HG03439 (cell line): ENCODE measurements at regions not wholly inside any gene's neighbourhood (a gene's known extent, or its start where the extent isn't known, plus 50 kb on each side); places are given as distances from the start of the nearest gene placed in this dataset.
"Not testable (repeated sequence)": the region's sequence is repeated elsewhere in the genome, so short reads cannot be mapped to it uniquely, and the experiment has no call there.

ENCODE experiments used
- ATAC-seq: cut with Tn5 transposase; IDR thresholded peaks from one replicate; pipeline ENCODE4 v1.9.1; 2021; ENCODE audit warnings: mild to moderate bottlenecking, moderate library complexity; ENCODE audit not compliant: unreplicated experiment

GRCh38 chr20:1757606-1758512, 100.3 kb upstream of the SIRPG start:
- ATAC-seq = no peak

- no peak for ATAC-seq
These were observed 99.5 kb upstream of the SIRPG start for GRCh38 chr20:1757072-1757471.

- no peak for ATAC-seq
These were observed 97.2 kb upstream of the SIRPG start for GRCh38 chr20:1754749-1755148.

- no peak for ATAC-seq
These were observed 96.7 kb upstream of the SIRPG start for GRCh38 chr20:1754306-1754705.

GRCh38 chr20:1752045-1752444, 94.5 kb upstream of the SIRPG start:
- ATAC-seq = no peak

GRCh38 chr20:1748777-1749176, 91.2 kb upstream of the SIRPG start:
- ATAC-seq = no peak

- no peak for ATAC-seq
These were observed 90.5 kb upstream of the SIRPG start for GRCh38 chr20:1747953-1748577.

GRCh38 chr20:1742049-1742434, 84.5 kb upstream of the SIRPG start:
- ATAC-seq = not testable (repeated sequence)

GRCh38 chr20:1741309-1742048, 83.9 kb upstream of the SIRPG start:
- no peak for ATAC-seq

GRCh38 chr20:1737134-1737533, 79.6 kb upstream of the SIRPG start:
- ATAC-seq = no peak

- ATAC-seq = no peak
These were observed 78.0 kb upstream of the SIRPG start for GRCh38 chr20:1735417-1736089.

- ATAC-seq = no peak
These were observed 76.8 kb upstream of the SIRPG start for GRCh38 chr20:1734269-1734858.

- not testable (repeated sequence) for ATAC-seq
These were observed 74.3 kb upstream of the SIRPG start for GRCh38 chr20:1731828-1732375.

GRCh38 chr20:1730981-1731711, 73.6 kb upstream of the SIRPG start:
- ATAC-seq = not testable (repeated sequence)

- not testable (repeated sequence) for ATAC-seq
These were observed 69.7 kb upstream of the SIRPG start for GRCh38 chr20:1727303-1727702.

GRCh38 chr20:1724901-1725300, 67.3 kb upstream of the SIRPG start:
- ATAC-seq = no peak

GRCh38 chr20:1722513-1723050, 65.0 kb upstream of the SIRPG start:
- no peak for ATAC-seq

- ATAC-seq = no peak
These were observed 64.3 kb upstream of the SIRPG start for GRCh38 chr20:1721687-1722512.
